ENCODE measurements at regions not wholly inside any gene's neighbourhood (a gene's known extent, or its start where the extent isn't known, plus 50 kb on each side); places are given as distances from the start of the nearest gene placed in this dataset.

DNA sequence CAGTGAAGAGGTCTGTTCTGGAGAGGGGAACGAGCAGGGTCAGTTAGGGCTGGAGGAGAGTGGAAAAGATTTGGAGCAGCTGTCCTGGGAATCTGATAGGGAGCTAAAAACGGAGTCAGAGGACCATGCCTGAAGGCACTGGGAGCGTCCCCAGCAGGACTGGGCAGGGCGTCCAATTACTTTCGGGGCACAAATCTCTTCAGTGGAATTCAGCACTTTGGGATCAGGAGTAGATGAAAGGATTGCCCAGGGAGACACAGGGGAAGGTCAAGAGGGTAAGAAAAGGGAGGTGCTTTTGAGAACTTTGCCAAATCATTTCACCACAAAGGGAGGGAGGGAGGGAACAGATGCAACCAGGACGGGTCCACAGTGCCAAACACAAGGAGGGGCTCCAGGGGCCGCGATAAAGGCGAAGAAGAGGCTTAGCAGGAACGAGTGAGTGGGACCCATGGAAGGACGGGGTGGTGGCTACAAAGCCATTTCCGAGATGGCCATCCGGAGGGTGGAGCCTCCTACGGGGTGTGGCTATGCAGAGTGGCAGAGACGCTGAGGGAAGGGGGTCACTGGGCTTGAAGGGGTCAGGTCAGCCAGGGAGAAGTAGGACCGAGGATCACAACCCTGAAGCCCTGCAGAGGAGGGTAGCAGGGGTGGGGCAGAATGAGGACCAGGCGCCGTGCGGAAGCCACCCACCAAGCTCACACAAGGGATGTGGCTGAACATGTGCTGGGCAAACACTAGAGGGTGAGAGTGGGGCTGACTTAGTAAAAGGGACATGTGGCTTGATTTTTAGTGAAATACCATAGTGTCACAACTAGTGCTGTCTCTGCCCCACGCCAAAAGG, 180.0 kb upstream of the RREB1 start:
- TF ChIP-seq POLR2A (IDR thresholded peaks at IDR 0.05; ENCODE audit: low read length) (no peak), GATA1 (IDR thresholded peaks at IDR 0.05; ENCODE audit: low read depth, low read length) (no peak)
